Loucy (cell line): ENCODE measurements at regions not wholly inside any gene's neighbourhood (a gene's known extent, or its start where the extent isn't known, plus 50 kb on each side); places are given as distances from the start of the nearest gene placed in this dataset.

Experiments
- H2AFZ ChIP-seq: fragments of 200-600 bp; sonication (generic); 2 replicates; pipeline ENCODE4 v1.6.0; 2016; ENCODE audit warnings: antibody characterized with exemption, mild to moderate bottlenecking, low read length, moderate library complexity
- H3F3A ChIP-seq: fragments of 200-600 bp; 2 replicates; pipeline ENCODE4 v1.6.0; 2016; ENCODE audit warnings: antibody characterized with exemption, low read depth, mild to moderate bottlenecking
- H3K27me3 ChIP-seq: fragments of 200-600 bp; sonication (generic); 2 replicates; pipeline ENCODE4 v1.6.1; 2014; ENCODE audit warnings: low read length, mild to moderate bottlenecking; ENCODE audit not compliant: insufficient read depth, poor library complexity, severe bottlenecking
- H3K36me3 ChIP-seq: fragments of 200-600 bp; sonication (generic); 2 replicates; pipeline ENCODE4 v1.6.1; 2016; ENCODE audit warnings: low read length; ENCODE audit not compliant: insufficient read depth
- H3K4me1 ChIP-seq: fragments of 200-600 bp; sonication (generic); 2 replicates; pipeline ENCODE4 v1.5.1; 2014; ENCODE audit warnings: low read length, mild to moderate bottlenecking; ENCODE audit not compliant: insufficient read depth, poor library complexity, severe bottlenecking
- H3K4me2 ChIP-seq: fragments of 200-600 bp; sonication (generic); 2 replicates; pipeline ENCODE4 v1.6.0; 2014; ENCODE audit warnings: antibody characterized with exemption, low read length, low read depth, mild to moderate bottlenecking; ENCODE audit not compliant: poor library complexity, severe bottlenecking
- H3K4me3 ChIP-seq: fragments of 200-600 bp; sonication (generic); 2 replicates; pipeline ENCODE4 v1.5.1; 2014; ENCODE audit warnings: low read length, mild to moderate bottlenecking, mixed read lengths; ENCODE audit not compliant: poor library complexity, severe bottlenecking
- H3K79me2 ChIP-seq: fragments of 200-600 bp; sonication (generic); 2 replicates; pipeline ENCODE4 v1.6.1; 2014; ENCODE audit warnings: low read length; ENCODE audit not compliant: insufficient read depth
- H3K9ac ChIP-seq: fragments of 200-600 bp; sonication (generic); 2 replicates; pipeline ENCODE4 v1.6.0; 2014; ENCODE audit warnings: mild to moderate bottlenecking, low read depth, low read length, moderate library complexity; ENCODE audit not compliant: poor library complexity, severe bottlenecking
- H3K9me2 ChIP-seq: fragments of 200-600 bp; sonication (generic); replicated peaks from 2 replicates; pipeline ENCODE4 v1.6.1; 2016; ENCODE audit warnings: low read depth, low read length, mixed read lengths
- H3K9me3 ChIP-seq: fragments of 200-600 bp; sonication (generic); 2 replicates; pipeline ENCODE4 v1.6.1; 2014; ENCODE audit warnings: mild to moderate bottlenecking, antibody characterized with exemption, low read length, low read depth; ENCODE audit not compliant: insufficient read depth
- H4K20me1 ChIP-seq: fragments of 200-600 bp; sonication (generic); 2 replicates; pipeline ENCODE4 v1.6.0; 2014; ENCODE audit warnings: antibody characterized with exemption, low read length, mild to moderate bottlenecking; ENCODE audit not compliant: insufficient read depth, poor library complexity, severe bottlenecking
- CTCF ChIP-seq: fragments of 200-600 bp; sonication (generic); conservative IDR thresholded peaks from 2 replicates; pipeline ENCODE4 v1.5.1; 2014; ENCODE audit warnings: mild to moderate bottlenecking, antibody characterized with exemption, low read length
- EZH2phosphoT487 ChIP-seq: fragments of 200-600 bp; IDR thresholded peaks from 2 replicates; pipeline ENCODE4 v1.6.1; 2018; ENCODE audit warnings: antibody characterized with exemption, mild to moderate bottlenecking, moderate library complexity, borderline replicate concordance

- no peaks in the 10 kb centered on the region for H3K9me3 ChIP-seq
- no peak overlapping the region for H2AFZ ChIP-seq
- H3F3A ChIP-seq = no peaks in the 10 kb centered on the region
- no peaks in the 10 kb centered on the region for H4K20me1 ChIP-seq
- H3K79me2 ChIP-seq = no peaks in the 10 kb centered on the region
- no peaks in the 10 kb centered on the region for H3K9me2 ChIP-seq
- TF ChIP-seq CTCF (no peak), EZH2phosphoT487 (no peak)
- no peaks in the 10 kb centered on the region for H3K36me3 ChIP-seq
- no peaks in the 10 kb centered on the region for H3K27me3 ChIP-seq
- no peaks in the 10 kb centered on the region for H3K4me1 ChIP-seq
- no peak overlapping the region for H3K4me3 ChIP-seq
- no peak overlapping the region for H3K9ac ChIP-seq
- H3K4me2 ChIP-seq = no peak overlapping the region
These were observed 268.5 kb upstream of the EEF2KMT start for GRCh38 chr16:5366126-5366525.

- H3K9ac ChIP-seq = no peak overlapping the region
- no peaks in the 10 kb centered on the region for H3F3A ChIP-seq
- no peak overlapping the region for H3K4me3 ChIP-seq
- H3K9me3 ChIP-seq = no peaks in the 10 kb centered on the region
- H4K20me1 ChIP-seq = no peaks in the 10 kb centered on the region
- no peak overlapping the region for H3K4me2 ChIP-seq
- TF ChIP-seq CTCF (no peak), EZH2phosphoT487 (no peak)
- H3K9me2 ChIP-seq = no peaks in the 10 kb centered on the region
- H3K4me1 ChIP-seq = no peaks in the 10 kb centered on the region
- no peaks in the 10 kb centered on the region for H3K27me3 ChIP-seq
- H2AFZ ChIP-seq = no peak overlapping the region
- no peaks in the 10 kb centered on the region for H3K79me2 ChIP-seq
- H3K36me3 ChIP-seq = no peaks in the 10 kb centered on the region
These were observed 266.6 kb upstream of the EEF2KMT start for GRCh38 chr16:5364186-5364585.

- no peaks in the 10 kb centered on the region for H3K36me3 ChIP-seq
- H3K9ac ChIP-seq = no peak overlapping the region
- no peaks in the 10 kb centered on the region for H3K9me3 ChIP-seq
- no peak overlapping the region for H3K4me3 ChIP-seq
- no peaks in the 10 kb centered on the region for H3K9me2 ChIP-seq
- H3K79me2 ChIP-seq = no peaks in the 10 kb centered on the region
- no peak overlapping the region for H2AFZ ChIP-seq
- H3K4me2 ChIP-seq = no peak overlapping the region
- no peaks in the 10 kb centered on the region for H4K20me1 ChIP-seq
- H3K4me1 ChIP-seq = no peaks in the 10 kb centered on the region
- no peaks in the 10 kb centered on the region for H3F3A ChIP-seq
- no peaks in the 10 kb centered on the region for H3K27me3 ChIP-seq
- TF ChIP-seq EZH2phosphoT487 = no peak
- no peak for TF ChIP-seq CTCF
These were observed 263.7 kb upstream of the EEF2KMT start for GRCh38 chr16:5361322-5361721.
